ENCODE measurements at regions not wholly inside any gene's neighbourhood (a gene's known extent, or its start where the extent isn't known, plus 50 kb on each side); places are given as distances from the start of the nearest gene placed in this dataset.

- Histone ChIP-seq H3K27me3 (ENCODE audit: control insufficient read depth in 1 of 2, insufficient read depth in 1 of 2, low read length in 2 of 2) (no peaks in the 10 kb centered on the region), H3K4me2 (ENCODE audit: low read length, poor library complexity, severe bottlenecking) (no peak overlapping the region), H3K18ac (ENCODE audit: low read depth in 1 of 2, low read length in 2 of 2) (no peak overlapping the region), H2BK15ac (ENCODE audit: low read depth, poor library complexity, severe bottlenecking) (no peak overlapping the region), H3K79me1 (replicated peaks; ENCODE audit: low read length, poor library complexity, severe bottlenecking) (no peaks in the 10 kb centered on the region), H3K23ac (ENCODE audit: low read length in 2 of 2) (no peak overlapping the region), H4K8ac (ENCODE audit: low read length) (no peak overlapping the region), H3K4ac (ENCODE audit: low read depth in 1 of 2, low read length in 2 of 2) (no peak overlapping the region), H2AK5ac (ENCODE audit: low read length, severe bottlenecking) (no peak overlapping the region), H3K27ac (ENCODE audit: low read length, poor library complexity, severe bottlenecking) (no peak overlapping the region), H3K14ac (ENCODE audit: low read length in 2 of 2) (no peak overlapping the region), H3K4me3 (ENCODE audit: insufficient read depth in 1 of 2, low read depth in 1 of 2, low read length in 2 of 2) (no peak overlapping the region), H4K91ac (ENCODE audit: low read length) (no peak overlapping the region), H2AFZ (ENCODE audit: low read depth, low read length) (no peak overlapping the region), H3K9ac (ENCODE audit: low read length) (no peak overlapping the region), H3K4me1 (ENCODE audit: control insufficient read depth, insufficient read depth, low read depth, low read length) (no peaks in the 10 kb centered on the region), H2BK12ac (ENCODE audit: low read length in 2 of 2) (no peak overlapping the region), H2BK120ac (ENCODE audit: low read depth, low read length) (no peak overlapping the region), H2BK5ac (ENCODE audit: low read depth, low read length, poor library complexity, severe bottlenecking) (no peak overlapping the region), H3K9me3 (ENCODE audit: control insufficient read depth, low read length) (no peaks in the 10 kb centered on the region), H3K36me3 (ENCODE audit: control insufficient read depth in 1 of 2, insufficient read depth in 2 of 2, low read depth in 1 of 2, low read length in 2 of 2) (no peaks in the 10 kb centered on the region)
- WGBS: 87% methylated on average over 6 of the region's 6 CpGs
- DNase-seq: no peak
Measured at GRCh38 chr16:79419148-79419547, 181.4 kb downstream of the MAF start.

- no peak overlapping the region for H2AK5ac ChIP-seq (ENCODE audit: low read length, severe bottlenecking)
- H2BK12ac ChIP-seq (ENCODE audit: low read length in 2 of 2): no peak overlapping the region
- H3K14ac ChIP-seq (ENCODE audit: low read length in 2 of 2): no peak overlapping the region
- H2BK5ac ChIP-seq (ENCODE audit: low read depth, low read length, poor library complexity, severe bottlenecking): no peak overlapping the region
- no peaks in the 10 kb centered on the region for H3K27me3 ChIP-seq (ENCODE audit: control insufficient read depth in 1 of 2, insufficient read depth in 1 of 2, low read length in 2 of 2)
- no peak overlapping the region for H2AFZ ChIP-seq (ENCODE audit: low read depth, low read length)
- H2BK120ac ChIP-seq (ENCODE audit: low read depth, low read length): no peak overlapping the region
- no peaks in the 10 kb centered on the region for H3K9me3 ChIP-seq (ENCODE audit: control insufficient read depth, low read length)
- DNase-seq: no peak
- H3K27ac ChIP-seq (ENCODE audit: low read length, poor library complexity, severe bottlenecking): no peak overlapping the region
- no peak overlapping the region for H3K9ac ChIP-seq (ENCODE audit: low read length)
- H3K18ac ChIP-seq (ENCODE audit: low read depth in 1 of 2, low read length in 2 of 2): no peak overlapping the region
- no peak overlapping the region for H3K23ac ChIP-seq (ENCODE audit: low read length in 2 of 2)
- no peak overlapping the region for H4K91ac ChIP-seq (ENCODE audit: low read length)
- WGBS: 54% methylated on average over 14 of the region's 17 CpGs
- no peaks in the 10 kb centered on the region for H3K4me1 ChIP-seq (ENCODE audit: control insufficient read depth, insufficient read depth, low read depth, low read length)
- no peak overlapping the region for H2BK15ac ChIP-seq (ENCODE audit: low read depth, poor library complexity, severe bottlenecking)
- H3K4me2 ChIP-seq (ENCODE audit: low read length, poor library complexity, severe bottlenecking): no peak overlapping the region
- no peak overlapping the region for H4K8ac ChIP-seq (ENCODE audit: low read length)
- H3K4ac ChIP-seq (ENCODE audit: low read depth in 1 of 2, low read length in 2 of 2): no peak overlapping the region
- no peaks in the 10 kb centered on the region for H3K36me3 ChIP-seq (ENCODE audit: control insufficient read depth in 1 of 2, insufficient read depth in 2 of 2, low read depth in 1 of 2, low read length in 2 of 2)
- H3K79me1 ChIP-seq (replicated peaks; ENCODE audit: low read length, poor library complexity, severe bottlenecking): no peaks in the 10 kb centered on the region
- no peak overlapping the region for H3K4me3 ChIP-seq (ENCODE audit: insufficient read depth in 1 of 2, low read depth in 1 of 2, low read length in 2 of 2)
Measured at GRCh38 chr16:79417601-79418008, 182.9 kb downstream of the MAF start.

DNA sequence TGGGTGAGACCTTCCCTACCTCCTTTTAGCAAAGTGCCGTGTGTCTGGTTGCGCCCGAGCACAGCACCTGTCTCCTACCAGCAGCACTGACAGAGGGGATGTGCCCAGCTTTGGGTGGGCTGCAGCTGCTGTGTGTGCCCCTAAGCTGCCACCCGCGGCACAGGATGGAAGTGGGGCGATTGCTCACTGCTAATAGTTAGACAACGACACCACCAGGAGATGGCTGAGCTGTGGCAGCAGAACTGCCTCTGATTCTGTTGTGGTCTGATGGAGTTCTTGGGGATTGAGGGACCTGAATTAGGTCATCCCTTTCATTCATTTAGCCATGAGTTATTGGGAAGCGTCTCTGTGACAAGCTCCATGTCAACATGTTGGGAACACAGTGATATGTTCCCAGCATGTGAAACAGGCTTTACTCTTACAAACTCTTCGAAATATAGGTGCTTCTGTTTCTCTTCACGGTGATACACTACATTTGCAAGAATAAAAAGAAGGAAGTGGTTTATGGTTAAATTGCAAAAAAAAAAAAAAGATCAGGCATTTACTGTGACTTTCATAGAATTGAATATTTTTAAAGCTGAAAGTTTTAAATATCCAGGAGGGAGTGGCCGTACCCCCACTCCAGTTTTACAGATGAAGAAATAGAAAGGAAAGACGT, 184.4 kb downstream of the MAF start:
- no peak for DNase-seq
- Histone ChIP-seq H3K27me3 (ENCODE audit: control insufficient read depth in 1 of 2, insufficient read depth in 1 of 2, low read length in 2 of 2) (no peaks in the 10 kb centered on the region), H3K14ac (ENCODE audit: low read length in 2 of 2) (no peak overlapping the region), H4K91ac (ENCODE audit: low read length) (no peak overlapping the region), H2BK120ac (ENCODE audit: low read depth, low read length) (no peak overlapping the region), H3K9ac (ENCODE audit: low read length) (no peak overlapping the region), H3K4me1 (ENCODE audit: control insufficient read depth, insufficient read depth, low read depth, low read length) (no peaks in the 10 kb centered on the region), H2AK5ac (ENCODE audit: low read length, severe bottlenecking) (no peak overlapping the region), H3K79me1 (replicated peaks; ENCODE audit: low read length, poor library complexity, severe bottlenecking) (no peaks in the 10 kb centered on the region), H3K27ac (ENCODE audit: low read length, poor library complexity, severe bottlenecking) (no peak overlapping the region), H4K8ac (ENCODE audit: low read length) (no peak overlapping the region), H2BK15ac (ENCODE audit: low read depth, poor library complexity, severe bottlenecking) (no peak overlapping the region), H2AFZ (ENCODE audit: low read depth, low read length) (no peak overlapping the region), H3K4me2 (ENCODE audit: low read length, poor library complexity, severe bottlenecking) (no peak overlapping the region), H2BK12ac (ENCODE audit: low read length in 2 of 2) (no peak overlapping the region), H3K36me3 (ENCODE audit: control insufficient read depth in 1 of 2, insufficient read depth in 2 of 2, low read depth in 1 of 2, low read length in 2 of 2) (no peaks in the 10 kb centered on the region), H3K23ac (ENCODE audit: low read length in 2 of 2) (no peak overlapping the region), H3K4me3 (ENCODE audit: insufficient read depth in 1 of 2, low read depth in 1 of 2, low read length in 2 of 2) (no peak overlapping the region), H3K18ac (ENCODE audit: low read depth in 1 of 2, low read length in 2 of 2) (no peak overlapping the region), H3K9me3 (ENCODE audit: control insufficient read depth, low read length) (no peaks in the 10 kb centered on the region), H3K4ac (ENCODE audit: low read depth in 1 of 2, low read length in 2 of 2) (no peak overlapping the region), H2BK5ac (ENCODE audit: low read depth, low read length, poor library complexity, severe bottlenecking) (no peak overlapping the region)
- 92% methylated on average over 11 of the region's 12 CpGs for WGBS

DNA sequence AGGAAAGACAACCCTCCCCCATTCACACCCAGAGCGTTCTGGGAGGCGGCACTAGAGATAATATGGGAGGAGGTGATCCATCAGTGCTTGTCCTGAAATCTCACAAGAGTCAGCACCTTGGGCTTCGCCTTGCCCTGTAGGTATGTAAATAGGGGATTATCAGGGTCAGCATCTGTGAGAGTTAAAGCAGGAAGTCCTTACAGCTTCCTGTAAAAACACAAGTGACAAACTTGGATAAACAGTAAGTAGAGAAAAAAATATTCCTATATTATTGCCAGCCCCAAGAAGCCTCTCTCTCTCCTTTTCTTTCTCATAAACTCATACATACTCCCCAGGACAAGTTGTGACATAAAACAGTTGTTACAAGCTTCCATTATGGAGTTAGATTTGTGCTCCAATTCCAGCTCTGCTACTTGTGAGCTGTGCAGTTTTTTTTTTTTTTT, 187.7 kb downstream of the MAF start:
- DNase-seq: no peak
- no peak overlapping the region for H2BK15ac ChIP-seq (ENCODE audit: low read depth, poor library complexity, severe bottlenecking)
- no peaks in the 10 kb centered on the region for H3K36me3 ChIP-seq (ENCODE audit: control insufficient read depth in 1 of 2, insufficient read depth in 2 of 2, low read depth in 1 of 2, low read length in 2 of 2)
- H3K9ac ChIP-seq (ENCODE audit: low read length): no peak overlapping the region
- no peak overlapping the region for H3K27ac ChIP-seq (ENCODE audit: low read length, poor library complexity, severe bottlenecking)
- H2BK12ac ChIP-seq (ENCODE audit: low read length in 2 of 2): no peak overlapping the region
- no peak overlapping the region for H2AK5ac ChIP-seq (ENCODE audit: low read length, severe bottlenecking)
- H3K4me2 ChIP-seq (ENCODE audit: low read length, poor library complexity, severe bottlenecking): no peak overlapping the region
- no peak overlapping the region for H3K4me3 ChIP-seq (ENCODE audit: insufficient read depth in 1 of 2, low read depth in 1 of 2, low read length in 2 of 2)
- no peak overlapping the region for H3K4ac ChIP-seq (ENCODE audit: low read depth in 1 of 2, low read length in 2 of 2)
- no peak overlapping the region for H3K18ac ChIP-seq (ENCODE audit: low read depth in 1 of 2, low read length in 2 of 2)
- WGBS: no CpG with 5 or more reads among the region's 3 CpGs
- H4K91ac ChIP-seq (ENCODE audit: low read length): no peak overlapping the region
- H4K8ac ChIP-seq (ENCODE audit: low read length): no peak overlapping the region
- H3K79me1 ChIP-seq (replicated peaks; ENCODE audit: low read length, poor library complexity, severe bottlenecking): no peaks in the 10 kb centered on the region
- no peak overlapping the region for H2BK120ac ChIP-seq (ENCODE audit: low read depth, low read length)
- H3K23ac ChIP-seq (ENCODE audit: low read length in 2 of 2): no peak overlapping the region
- H2AFZ ChIP-seq (ENCODE audit: low read depth, low read length): no peak overlapping the region
- no peak overlapping the region for H3K14ac ChIP-seq (ENCODE audit: low read length in 2 of 2)
- no peak overlapping the region for H2BK5ac ChIP-seq (ENCODE audit: low read depth, low read length, poor library complexity, severe bottlenecking)
- H3K4me1 ChIP-seq (ENCODE audit: control insufficient read depth, insufficient read depth, low read depth, low read length): no peaks in the 10 kb centered on the region
- no peaks in the 10 kb centered on the region for H3K27me3 ChIP-seq (ENCODE audit: control insufficient read depth in 1 of 2, insufficient read depth in 1 of 2, low read length in 2 of 2)
- H3K9me3 ChIP-seq (ENCODE audit: control insufficient read depth, low read length): no peaks in the 10 kb centered on the region
